WERI-Rb-1 (cell line): ENCODE measurements at regions not wholly inside any gene's neighbourhood (a gene's known extent, or its start where the extent isn't known, plus 50 kb on each side); places are given as distances from the start of the nearest gene placed in this dataset.

Experiments used
- DNase-seq: peaks from one replicate; pipeline ENCODE4 v3.0.0-alpha.2; 2020
- H3K27ac ChIP-seq: fragments of 250-450 bp; sonication (Bioruptor Pico); 2 replicates; pipeline ENCODE4 v1.5.1; 2020; ENCODE audit warnings: mild to moderate bottlenecking, moderate library complexity
- H3K27me3 ChIP-seq: fragments of 250-450 bp; sonication (Bioruptor Pico); 2 replicates; pipeline ENCODE4 v1.5.1; 2021; ENCODE audit warnings: mild to moderate bottlenecking, low read depth, moderate library complexity; ENCODE audit not compliant: insufficient read depth, severe bottlenecking
- H3K36me3 ChIP-seq: fragments of 250-450 bp; sonication (Bioruptor Pico); 2 replicates; pipeline ENCODE4 v1.5.1; 2020; ENCODE audit warnings: mild to moderate bottlenecking, moderate library complexity
- H3K4me3 ChIP-seq: 2 replicates; pipeline ENCODE4 v1.5.1; 2011; ENCODE audit warnings: low read depth, mild to moderate bottlenecking, control low read depth, low read length
- H3K9me3 ChIP-seq: fragments of 250-450 bp; sonication (Bioruptor Pico); 2 replicates; pipeline ENCODE4 v1.5.1; 2021; ENCODE audit warnings: mild to moderate bottlenecking, moderate library complexity; ENCODE audit not compliant: severe bottlenecking
- TF ChIP-seq, protein P1 (sequence below): IDR thresholded peaks from 2 replicates; pipeline ENCODE4 v1.5.1; 2011; ENCODE audit warnings: low read depth, mild to moderate bottlenecking, control low read depth, inconsistent platforms, low read length

DNA sequence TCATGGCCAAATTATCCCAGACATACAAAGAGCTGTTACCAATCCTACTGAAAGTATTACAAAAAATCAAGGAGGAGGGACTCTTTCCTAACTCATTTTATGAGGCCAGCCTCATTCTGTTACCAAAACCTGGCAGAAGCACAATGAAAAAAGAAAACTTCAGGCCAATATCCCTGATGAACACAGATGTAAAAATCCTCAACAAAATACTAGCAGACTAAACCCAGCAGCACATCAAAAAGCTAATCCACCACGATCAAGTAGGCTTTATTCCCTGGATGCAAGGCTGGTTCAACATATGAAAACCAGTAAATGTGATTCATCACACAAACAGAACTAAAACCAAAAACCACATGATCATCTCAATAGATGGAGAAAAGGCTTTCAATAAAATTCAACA, 109.2 kb downstream of the C6orf118 start:
- Histone ChIP-seq H3K27ac (no peak overlapping the region), H3K9me3 (peaks cover 12% of the 10 kb centered on the region), H3K4me3 (no peak overlapping the region), H3K27me3 (no peaks in the 10 kb centered on the region), H3K36me3 (no peaks in the 10 kb centered on the region)
- TF ChIP-seq, protein P1, sequence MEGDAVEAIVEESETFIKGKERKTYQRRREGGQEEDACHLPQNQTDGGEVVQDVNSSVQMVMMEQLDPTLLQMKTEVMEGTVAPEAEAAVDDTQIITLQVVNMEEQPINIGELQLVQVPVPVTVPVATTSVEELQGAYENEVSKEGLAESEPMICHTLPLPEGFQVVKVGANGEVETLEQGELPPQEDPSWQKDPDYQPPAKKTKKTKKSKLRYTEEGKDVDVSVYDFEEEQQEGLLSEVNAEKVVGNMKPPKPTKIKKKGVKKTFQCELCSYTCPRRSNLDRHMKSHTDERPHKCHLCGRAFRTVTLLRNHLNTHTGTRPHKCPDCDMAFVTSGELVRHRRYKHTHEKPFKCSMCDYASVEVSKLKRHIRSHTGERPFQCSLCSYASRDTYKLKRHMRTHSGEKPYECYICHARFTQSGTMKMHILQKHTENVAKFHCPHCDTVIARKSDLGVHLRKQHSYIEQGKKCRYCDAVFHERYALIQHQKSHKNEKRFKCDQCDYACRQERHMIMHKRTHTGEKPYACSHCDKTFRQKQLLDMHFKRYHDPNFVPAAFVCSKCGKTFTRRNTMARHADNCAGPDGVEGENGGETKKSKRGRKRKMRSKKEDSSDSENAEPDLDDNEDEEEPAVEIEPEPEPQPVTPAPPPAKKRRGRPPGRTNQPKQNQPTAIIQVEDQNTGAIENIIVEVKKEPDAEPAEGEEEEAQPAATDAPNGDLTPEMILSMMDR = no peak
- DNase-seq = no peak

DNA sequence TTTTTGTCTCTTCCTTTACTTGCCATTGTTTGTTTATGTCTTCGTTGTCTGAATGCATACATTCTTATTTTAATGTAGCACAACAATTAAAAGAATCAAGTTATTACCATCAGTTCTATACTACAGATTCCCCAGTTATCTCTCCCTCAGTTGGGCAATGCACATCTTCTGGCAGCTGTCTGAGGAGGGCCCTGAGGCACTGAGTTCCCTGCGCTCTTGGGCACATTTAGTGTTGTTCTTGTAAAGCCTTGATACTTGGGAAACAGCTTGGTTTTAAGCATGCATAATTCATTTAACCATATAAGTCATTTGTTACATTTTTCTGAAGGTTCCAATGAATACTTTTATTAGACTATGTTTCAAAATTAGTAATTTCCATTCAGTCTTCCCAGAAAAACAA, 117.9 kb downstream of the C6orf118 start:
- Histone ChIP-seq H3K4me3 (no peak overlapping the region), H3K9me3 (peaks cover 9% of the 10 kb centered on the region), H3K27me3 (no peaks in the 10 kb centered on the region), H3K27ac (no peak overlapping the region), H3K36me3 (no peaks in the 10 kb centered on the region)
- TF ChIP-seq, protein P1 = no peak
- DNase-seq = no peak

DNA sequence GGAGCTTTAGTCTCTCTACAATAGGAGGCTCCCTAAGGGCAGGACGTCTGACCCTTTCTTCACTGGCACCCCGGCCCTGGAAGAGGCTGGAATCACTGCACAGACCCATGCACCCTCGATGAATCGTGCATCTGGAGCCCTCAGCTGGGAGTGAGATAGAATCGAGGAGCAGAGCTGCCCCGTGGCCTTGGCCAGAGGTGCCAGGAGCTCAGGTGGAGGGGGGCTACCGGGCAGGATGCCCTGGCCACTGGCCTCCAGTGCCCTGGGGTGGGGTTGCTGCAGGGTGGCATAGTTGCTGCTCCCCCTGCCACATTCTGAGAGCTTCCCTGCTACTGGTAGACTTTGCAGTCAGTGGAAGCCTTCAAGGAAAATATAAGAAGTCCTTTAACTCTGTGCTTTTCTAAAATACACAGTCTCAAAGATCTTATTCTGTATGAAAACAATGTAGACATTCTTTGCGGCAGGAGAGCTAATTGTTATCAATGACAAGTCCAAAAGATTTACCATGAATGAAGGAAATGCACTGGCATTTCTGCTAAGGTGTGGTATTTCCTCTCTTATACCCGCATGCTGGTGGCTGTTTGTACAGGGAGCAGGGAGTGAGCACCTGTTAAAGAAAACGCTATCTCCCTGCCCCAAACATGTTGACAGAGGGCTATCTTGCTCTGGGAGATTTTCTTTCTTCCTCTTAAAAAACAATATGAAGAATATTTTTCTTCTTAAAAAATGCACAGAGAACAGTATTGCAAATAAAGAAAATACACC, 122.8 kb downstream of the C6orf118 start:
- H3K36me3 ChIP-seq = no peaks in the 10 kb centered on the region
- H3K27me3 ChIP-seq = no peaks in the 10 kb centered on the region
- TF ChIP-seq, protein P1 = no peak
- peaks cover 5% of the 10 kb centered on the region for H3K9me3 ChIP-seq
- no peak overlapping the region for H3K4me3 ChIP-seq
- DNase-seq = no peak
- H3K27ac ChIP-seq = no peak overlapping the region

DNA sequence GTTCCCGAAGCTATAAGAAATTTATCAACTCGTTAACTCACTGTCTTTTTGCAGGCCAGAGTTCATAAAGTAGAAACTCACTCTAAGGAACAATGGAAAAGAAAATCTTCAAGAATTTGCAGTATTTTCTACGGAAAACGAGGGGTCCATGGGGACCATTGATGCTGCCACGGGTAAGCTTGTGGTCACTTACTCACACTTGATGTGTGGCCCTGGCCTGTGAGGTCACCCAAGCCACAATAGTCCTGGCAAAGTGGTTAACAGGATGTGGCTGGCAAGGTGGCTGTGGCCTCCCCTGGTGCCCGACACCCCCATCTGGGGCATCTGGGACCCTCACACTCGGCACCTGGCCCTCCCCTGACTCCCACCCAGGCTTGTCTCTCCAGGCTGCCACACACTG, 123.4 kb downstream of the C6orf118 start:
- H3K27me3 ChIP-seq = no peaks in the 10 kb centered on the region
- no peak overlapping the region for H3K4me3 ChIP-seq
- DNase-seq = no peak
- H3K9me3 ChIP-seq = peaks cover 5% of the 10 kb centered on the region
- TF ChIP-seq, protein P1 = no peak
- H3K27ac ChIP-seq = no peak overlapping the region
- no peaks in the 10 kb centered on the region for H3K36me3 ChIP-seq

DNA sequence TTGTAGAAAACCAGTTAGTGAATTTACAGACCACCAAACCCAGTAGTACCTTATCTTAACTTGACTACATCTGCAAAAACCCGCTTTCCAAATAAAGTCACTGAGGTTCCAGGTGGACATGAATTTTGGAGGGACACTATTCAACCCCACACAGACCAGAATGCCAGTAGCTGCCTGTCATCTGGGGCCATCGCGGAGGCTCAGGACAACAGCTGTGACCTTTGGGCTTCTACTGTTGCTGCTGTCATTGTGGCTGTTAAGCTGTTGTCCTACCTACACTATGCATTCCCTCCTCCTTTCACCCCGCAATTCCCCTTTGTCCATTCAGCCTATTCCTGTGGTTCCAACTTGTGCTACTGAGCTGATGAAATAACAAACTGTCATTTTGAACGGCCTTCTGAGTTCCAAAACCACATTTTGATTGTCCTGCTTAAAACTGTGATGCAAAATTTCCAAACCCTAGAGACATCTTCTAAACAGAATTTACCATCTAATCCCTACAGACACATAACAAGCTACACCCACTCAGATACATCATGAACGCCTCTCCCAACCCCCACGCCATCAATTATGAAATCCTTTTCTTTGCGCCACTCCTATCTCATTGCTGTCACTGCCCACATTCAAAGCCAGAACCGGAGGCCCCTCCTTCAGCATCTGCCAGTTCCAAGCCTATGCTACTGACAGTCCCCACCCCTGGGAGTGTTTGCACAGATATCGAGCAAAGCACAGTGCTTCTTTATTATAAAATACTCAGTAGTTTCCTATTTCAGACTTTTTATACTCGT, 125.0 kb downstream of the C6orf118 start:
- Histone ChIP-seq H3K27ac (no peak overlapping the region), H3K27me3 (no peaks in the 10 kb centered on the region), H3K4me3 (no peak overlapping the region), H3K36me3 (no peaks in the 10 kb centered on the region), H3K9me3 (peaks cover 5% of the 10 kb centered on the region)
- TF ChIP-seq, protein P1 = no peak
- no peak for DNase-seq
